Left lung (tissue), 4 donors: ENCODE measurements at regions not wholly inside any gene's neighbourhood (a gene's known extent, or its start where the extent isn't known, plus 50 kb on each side); places are given as distances from the start of the nearest gene placed in this dataset.

ENCODE experiments used
- ATAC-seq: fragments of 200-7000 bp; cut with Tn5 transposase; one replicate; pipeline ENCODE4 v1.9.1; 2020; ENCODE audit warnings: moderate library complexity
- DNase-seq, 4 donors: peaks; one replicate each; pipeline ENCODE4 v3.0.0-alpha.2; 2013 to 2020
- H3K27ac ChIP-seq, 2 donors: fragments of 200-600 bp; sonication (generic) in 1 of 2; one replicate each; pipeline versions ENCODE4 v1.5.0 to v1.8.0; 2020 to 2021
- H3K27me3 ChIP-seq, 2 donors: fragments of 200-600 bp; sonication (generic) in 1 of 2; one replicate each; pipeline versions ENCODE4 v1.5.0 to v1.8.0; 2020 to 2021
- H3K36me3 ChIP-seq, 2 donors: fragments of 200-600 bp; sonication (generic) in 1 of 2; one replicate each; pipeline versions ENCODE4 v1.5.0 to v1.8.0; 2020 to 2021
- H3K4me1 ChIP-seq, 2 donors: fragments of 200-600 bp; one replicate each; pipeline ENCODE4 v1.8.0; 2021
- H3K4me3 ChIP-seq, 2 donors: fragments of 200-600 bp; sonication (generic) in 1 of 2; one replicate each; pipeline versions ENCODE4 v1.5.0 to v1.8.0; 2020 to 2021; ENCODE audit warnings: mild to moderate bottlenecking in 1 of 2
- H3K9me3 ChIP-seq, 2 donors: fragments of 200-600 bp; sonication (generic) in 1 of 2; one replicate each; pipeline versions ENCODE4 v1.5.0 to v1.8.0; 2020 to 2021
- CTCF ChIP-seq, 2 donors: fragments of 200-600 bp; sonication (generic) in 1 of 2; IDR thresholded peaks; one replicate each; pipeline versions ENCODE4 v1.5.0 to v1.8.0; 2021; ENCODE audit warnings: antibody characterized with exemption in 2 of 2
- intact Hi-C, 2 donors: fragments of 100-400 bp; cut with DNase I; formaldehyde crosslinking; loops; one replicate each; pipeline versions ENCODE4 v1.11.2 to v1.14.2; 2022
- donor health status: DM: no; HTN: yes; CAD: no.
- donor health status: DM: no; HTN: no; CAD: no.

- no peak for TF ChIP-seq CTCF (IDR thresholded peaks at IDR 0.05)
- Histone ChIP-seq H3K4me1 (no peaks in the 10 kb centered on the region), H3K4me3 (no peak overlapping the region), H3K27ac (no peak overlapping the region), H3K9me3 (peaks cover 0 to 10% of the 10 kb centered on the region in 2 donors), H3K27me3 (no peaks in the 10 kb centered on the region), H3K36me3 (no peaks in the 10 kb centered on the region)
- intact Hi-C loops = no loop called here
- ATAC-seq (peak; percentile 36), DNase-seq (no peak)
Measured at GRCh38 chr4:98728433-98728832, 70.0 kb upstream of the TSPAN5 start.

GRCh38 chr4:98722000-98722399 lies 63.6 kb upstream of the TSPAN5 start:
- Histone ChIP-seq H3K4me3 (no peak overlapping the region), H3K27me3 (no peaks in the 10 kb centered on the region), H3K4me1 (no peaks in the 10 kb centered on the region), H3K27ac (no peak overlapping the region), H3K36me3 (no peaks in the 10 kb centered on the region), H3K9me3 (peaks cover 0 to 14% of the 10 kb centered on the region in 2 donors)
- intact Hi-C loops = no loop called here
- DNase-seq = no peak
- no peak for ATAC-seq
- no peak for TF ChIP-seq CTCF (IDR thresholded peaks at IDR 0.05)

GRCh38 chr4:98720871-98721480 lies 62.6 kb upstream of the TSPAN5 start:
- Histone ChIP-seq H3K4me1 (no peaks in the 10 kb centered on the region), H3K36me3 (no peaks in the 10 kb centered on the region), H3K9me3 (peaks cover 0 to 14% of the 10 kb centered on the region in 2 donors), H3K4me3 (no peak overlapping the region), H3K27me3 (no peaks in the 10 kb centered on the region), H3K27ac (no peak overlapping the region)
- no peak for DNase-seq
- no peak for ATAC-seq
- TF ChIP-seq CTCF (IDR thresholded peaks at IDR 0.05) = no peak
- intact Hi-C loops = no loop called here

- TF ChIP-seq CTCF (IDR thresholded peaks at IDR 0.05) = no peak
- Histone ChIP-seq H3K27ac (no peak overlapping the region), H3K4me1 (no peaks in the 10 kb centered on the region), H3K27me3 (no peaks in the 10 kb centered on the region), H3K36me3 (no peaks in the 10 kb centered on the region), H3K9me3 (no peaks in the 10 kb centered on the region), H3K4me3 (no peak overlapping the region)
- ATAC-seq = no peak
- intact Hi-C loops = no loop called here
- no peak for DNase-seq
Measured at GRCh38 chr4:98716796-98717195, 58.4 kb upstream of the TSPAN5 start.

GRCh38 chr4:98712607-98713006 lies 54.2 kb upstream of the TSPAN5 start:
- DNase-seq (no peak), ATAC-seq (no peak)
- intact Hi-C loops = no loop called here
- no peaks in the 10 kb centered on the region for H3K36me3 ChIP-seq
- no peak overlapping the region for H3K27ac ChIP-seq
- no peaks in the 10 kb centered on the region for H3K27me3 ChIP-seq
- no peaks in the 10 kb centered on the region for H3K4me1 ChIP-seq
- no peak overlapping the region for H3K4me3 ChIP-seq
- TF ChIP-seq CTCF (IDR thresholded peaks at IDR 0.05) = no peak
- H3K9me3 ChIP-seq = no peaks in the 10 kb centered on the region
